ENCODE measurements at regions not wholly inside any gene's neighbourhood (a gene's known extent, or its start where the extent isn't known, plus 50 kb on each side); places are given as distances from the start of the nearest gene placed in this dataset.

- DNase-seq = no peak
Observed at GRCh38 chr5:88144219-88145001, 124.2 kb downstream of the TMEM161B start.

GRCh38 chr5:88143693-88144218 lies 124.9 kb downstream of the TMEM161B start:
- no peak for DNase-seq

DNA sequence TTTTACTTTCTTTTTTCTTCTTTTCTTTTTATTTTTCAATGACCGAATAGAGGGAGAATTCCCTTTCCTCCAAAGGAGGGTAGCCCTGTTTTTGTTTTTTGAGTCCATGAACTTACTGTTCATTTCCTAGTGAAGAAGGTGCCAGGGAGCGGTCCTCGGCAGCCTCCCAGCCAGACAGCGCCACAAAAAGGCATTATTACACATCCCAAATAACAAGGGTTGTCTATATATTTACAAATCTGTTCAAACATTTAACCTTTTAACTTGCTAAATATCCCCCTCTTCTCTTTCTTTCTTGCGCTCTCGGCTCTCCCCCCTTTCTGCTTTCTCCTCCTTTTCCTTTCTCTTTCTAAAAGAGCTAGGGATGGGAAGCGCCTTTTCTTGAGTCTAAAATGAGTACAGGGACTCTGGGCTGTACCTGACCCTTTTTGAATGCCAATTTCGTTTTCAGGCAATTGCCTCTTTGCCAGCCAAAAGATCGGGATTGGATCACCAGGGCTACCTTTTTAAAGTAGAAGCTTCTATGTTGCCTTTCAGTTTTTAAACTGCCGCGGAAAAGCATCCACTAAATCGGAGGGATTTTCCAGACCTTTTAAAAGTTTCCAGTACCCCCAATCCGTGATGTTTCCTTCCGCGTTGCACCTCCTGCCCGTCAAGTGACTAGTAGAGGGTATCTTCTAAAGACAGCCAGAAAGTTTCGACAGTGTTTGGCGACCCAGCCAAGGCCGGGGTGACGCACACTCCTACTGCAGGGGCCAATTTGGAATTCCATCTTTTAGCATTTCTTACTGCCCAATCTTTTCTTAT lies 125.6 kb downstream of the TMEM161B start:
- DNase-seq = no peak

DNA sequence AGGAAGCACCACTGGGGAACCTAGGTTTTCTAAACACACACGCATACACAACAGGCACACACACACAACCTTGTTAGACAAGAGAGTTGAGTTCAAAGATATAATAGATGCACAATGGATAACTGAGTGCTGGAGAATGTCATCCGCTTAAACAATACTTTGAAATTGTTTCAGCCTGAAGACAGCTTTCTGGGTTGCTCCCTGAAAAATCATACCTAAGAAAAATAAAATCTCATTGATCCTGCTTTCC lies 126.1 kb downstream of the TMEM161B start:
- DNase-seq = no peak

GRCh38 chr5:88140856-88141752 lies 127.5 kb downstream of the TMEM161B start:
- DNase-seq = peak; percentile 76

DNA sequence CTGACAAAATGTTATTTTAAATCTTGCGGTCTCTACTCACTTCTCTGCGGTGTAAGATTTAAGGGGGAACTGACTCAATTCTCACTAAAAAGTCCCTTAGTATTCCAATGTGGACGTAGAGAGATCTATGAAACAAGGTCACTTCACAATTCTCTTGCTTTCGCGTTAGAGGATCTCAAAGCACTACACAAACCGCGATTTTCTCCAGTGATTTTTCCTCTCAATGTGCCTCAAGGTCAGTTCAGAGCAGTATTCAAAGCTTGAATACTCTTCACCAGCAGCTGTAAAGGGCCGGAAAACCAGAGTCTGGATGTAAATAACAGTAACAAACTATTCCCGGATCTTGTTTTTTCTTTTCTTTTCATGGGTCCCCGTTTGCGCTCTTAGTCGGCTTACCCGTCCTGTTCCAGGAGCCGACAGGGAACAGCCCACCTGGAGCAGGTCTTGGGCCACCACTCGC lies 128.2 kb downstream of the TMEM161B start:
- no peak for DNase-seq

GRCh38 chr5:88130211-88130815 lies 138.3 kb downstream of the TMEM161B start:
- no peak for DNase-seq

DNA sequence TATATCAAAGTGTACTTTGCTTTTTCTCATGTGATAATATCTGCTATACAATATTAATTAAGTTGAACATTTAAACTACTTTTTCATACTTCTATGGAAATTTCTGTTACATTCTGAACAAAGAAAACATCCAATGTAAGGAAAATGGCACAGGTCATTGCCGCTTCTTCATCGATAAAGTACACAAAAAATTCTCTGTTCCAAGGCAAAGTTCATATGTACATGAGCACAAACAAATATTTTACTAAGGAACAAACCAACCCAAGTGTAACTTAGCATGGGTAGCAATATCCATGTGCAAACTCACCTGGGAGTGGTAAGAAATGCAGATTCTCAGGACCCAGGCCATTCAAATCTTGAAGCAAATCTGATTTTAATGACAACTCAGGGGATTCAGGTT lies 139.8 kb downstream of the TMEM161B start:
- DNase-seq = no peak

GRCh38 chr5:88119535-88120125 lies 149.0 kb downstream of the TMEM161B start:
- DNase-seq = no peak

GRCh38 chr5:88118179-88118578 lies 150.5 kb downstream of the TMEM161B start:
- no peak for DNase-seq

GRCh38 chr5:88117546-88117945 lies 151.1 kb downstream of the TMEM161B start:
- DNase-seq = no peak

GRCh38 chr5:88116396-88116795 lies 152.2 kb downstream of the TMEM161B start:
- no peak for DNase-seq

- no peak for DNase-seq
Observed at GRCh38 chr5:88115211-88115610, 153.4 kb downstream of the TMEM161B start.

DNA sequence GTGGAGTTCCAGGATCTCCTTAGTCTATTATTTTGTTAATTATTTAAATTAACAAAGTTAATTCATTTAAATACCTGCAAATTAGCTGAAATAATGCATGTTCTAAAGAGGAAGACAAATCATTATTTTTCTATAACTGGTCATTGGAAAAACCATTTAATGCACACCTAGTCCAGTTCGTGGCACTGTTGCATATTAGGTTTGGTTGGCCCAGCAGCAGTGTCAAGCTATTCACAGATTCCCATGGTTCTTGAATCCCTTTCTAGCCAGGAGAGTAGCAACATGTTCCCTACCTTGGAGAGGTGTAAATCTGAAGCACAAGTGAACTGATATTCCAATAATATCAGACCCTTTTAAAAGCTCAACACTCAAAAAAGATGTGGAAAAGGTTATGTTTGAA lies 155.2 kb downstream of the TMEM161B start:
- DNase-seq = no peak

GRCh38 chr5:88109818-88110217 lies 158.8 kb downstream of the TMEM161B start:
- DNase-seq = no peak

- DNase-seq = no peak
Observed at GRCh38 chr5:88108490-88109279, 160.0 kb downstream of the TMEM161B start.

GRCh38 chr5:88094906-88095496 lies 173.6 kb downstream of the TMEM161B start:
- no peak for DNase-seq

DNA sequence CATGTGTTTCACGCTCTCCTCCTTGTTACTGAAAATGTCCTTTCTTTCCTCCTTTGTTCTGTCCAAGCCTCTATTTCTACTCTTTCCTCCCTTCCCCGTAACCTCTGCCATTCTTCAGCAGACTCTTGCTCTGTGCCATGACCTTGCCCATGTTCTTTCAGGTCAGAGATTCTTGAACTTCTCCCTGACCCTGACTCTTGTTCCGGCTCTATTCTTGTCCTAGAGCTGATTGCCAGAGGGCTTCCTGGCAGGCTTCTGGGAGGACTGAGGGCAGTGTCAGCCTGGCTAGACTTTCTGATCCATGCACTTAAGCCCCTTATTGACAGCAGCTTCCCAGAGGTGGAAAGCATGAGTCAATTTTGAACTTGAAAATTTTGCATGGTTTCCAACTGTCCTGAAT lies 174.2 kb downstream of the TMEM161B start:
- DNase-seq = no peak

DNA sequence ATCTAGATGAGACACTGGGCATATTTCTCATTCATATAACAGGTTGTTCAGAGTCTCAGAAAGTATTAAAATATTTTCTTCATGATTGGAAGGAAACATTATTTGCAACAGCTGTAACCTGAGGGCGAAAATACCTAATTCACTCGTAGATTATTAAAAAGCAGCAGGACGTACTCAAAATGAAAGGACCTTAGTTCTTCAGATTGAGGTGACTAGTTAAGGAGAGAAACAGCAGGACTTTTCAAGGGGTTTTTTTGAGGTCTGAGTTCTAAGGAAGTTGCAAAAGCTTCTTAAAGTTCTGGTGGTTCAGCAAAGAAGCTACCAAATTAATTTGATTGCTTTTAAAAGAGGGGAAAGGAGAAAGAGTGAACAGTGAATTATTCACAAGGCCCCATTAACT lies 174.9 kb downstream of the TMEM161B start:
- no peak for DNase-seq

- DNase-seq = no peak
Observed at GRCh38 chr5:88092958-88093605, 175.6 kb downstream of the TMEM161B start.

GRCh38 chr5:88092358-88092757 lies 176.3 kb downstream of the TMEM161B start:
- DNase-seq = no peak
